HG02943 (cell line): ENCODE measurements at regions not wholly inside any gene's neighbourhood (a gene's known extent, or its start where the extent isn't known, plus 50 kb on each side); places are given as distances from the start of the nearest gene placed in this dataset.

Experiments
- ATAC-seq: cut with Tn5 transposase; IDR thresholded peaks from one replicate; pipeline ENCODE4 v1.9.1; 2021; ENCODE audit warnings: mild to moderate bottlenecking, low read depth, moderate library complexity; ENCODE audit not compliant: unreplicated experiment

DNA sequence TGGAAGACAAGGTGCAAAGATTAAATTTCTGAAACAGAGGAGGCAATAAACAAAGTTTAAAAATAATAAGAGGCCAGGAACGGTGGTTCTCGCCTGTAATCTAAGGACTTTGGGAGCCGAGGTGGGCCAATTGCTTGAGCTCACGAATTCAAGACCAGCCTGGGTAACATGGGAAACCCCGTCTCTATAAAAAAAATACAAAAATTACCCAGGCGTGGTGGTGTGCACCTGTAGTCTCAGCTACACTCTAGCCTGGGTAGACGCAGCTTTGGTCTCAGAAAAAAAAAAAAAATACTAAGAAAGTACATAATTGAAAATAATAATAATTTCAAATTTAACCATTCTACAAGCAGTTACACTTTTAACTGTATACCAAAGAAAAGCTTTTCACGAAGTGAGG, 744.6 kb upstream of the POU3F3 start:
- no peak for ATAC-seq

GRCh38 chr2:104118889-104119288, 735.0 kb upstream of the POU3F3 start:
- ATAC-seq = no peak

DNA sequence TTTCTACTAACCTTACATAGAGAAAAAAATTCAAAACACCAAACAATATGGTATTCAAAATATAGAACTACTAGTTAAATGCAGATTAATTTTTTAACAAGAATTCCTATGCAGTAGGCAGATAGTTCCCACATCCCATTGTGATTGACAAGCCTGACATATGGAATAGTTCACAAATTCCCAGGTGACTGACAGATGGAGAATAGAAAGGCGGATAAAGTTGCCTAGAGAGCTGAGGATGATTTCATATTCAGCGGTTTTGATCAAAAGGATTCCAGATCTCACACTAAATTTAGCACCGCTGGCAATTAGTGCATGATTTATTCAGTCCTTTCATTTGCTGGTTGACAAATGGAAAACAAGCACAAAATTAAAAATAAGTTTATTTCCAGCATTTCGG, 733.7 kb upstream of the POU3F3 start:
- ATAC-seq = no peak

GRCh38 chr2:104125096-104125495, 728.8 kb upstream of the POU3F3 start:
- ATAC-seq = no peak

- no peak for ATAC-seq
These were observed 726.7 kb upstream of the POU3F3 start for GRCh38 chr2:104127049-104127770.

DNA sequence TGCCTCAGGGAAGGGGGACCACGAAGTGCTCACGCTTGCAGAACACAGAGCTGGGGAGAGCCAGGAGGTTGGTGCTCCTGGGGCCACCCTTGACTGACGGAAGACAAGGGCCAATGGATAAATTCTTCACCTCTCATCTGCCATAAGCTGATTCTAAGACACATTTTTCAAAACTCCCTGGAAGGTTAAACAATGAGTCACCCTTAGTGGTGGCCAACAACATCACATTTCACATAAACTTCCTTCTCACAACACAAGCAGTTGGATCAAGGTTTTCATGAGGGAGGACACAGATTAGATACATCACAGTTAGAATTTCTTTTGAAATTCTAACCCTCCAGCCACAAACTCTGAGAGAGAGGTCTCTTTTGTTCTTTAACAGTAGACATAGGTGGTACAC, 713.6 kb upstream of the POU3F3 start:
- ATAC-seq = no peak

DNA sequence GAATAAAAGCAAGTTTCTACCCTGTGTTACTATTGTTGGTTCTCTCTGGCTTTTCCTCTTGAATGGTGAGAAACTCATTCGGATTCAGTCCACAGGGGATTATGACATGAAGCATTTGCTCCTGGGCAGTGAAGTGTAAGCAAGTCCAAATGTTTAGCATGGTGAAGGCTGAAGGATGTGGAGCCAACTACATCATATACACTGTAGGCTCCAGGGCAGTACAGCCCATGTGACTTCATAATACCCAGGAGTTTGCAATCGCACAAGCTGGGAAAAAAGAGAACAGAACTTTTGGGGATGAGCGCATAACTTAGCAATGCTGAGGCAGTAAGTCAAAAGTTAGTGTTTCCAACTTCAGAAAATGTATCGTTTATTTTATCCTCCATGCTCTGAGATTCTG, 695.7 kb upstream of the POU3F3 start:
- no peak for ATAC-seq

- no peak for ATAC-seq
These were observed 690.2 kb upstream of the POU3F3 start for GRCh38 chr2:104163611-104164130.

DNA sequence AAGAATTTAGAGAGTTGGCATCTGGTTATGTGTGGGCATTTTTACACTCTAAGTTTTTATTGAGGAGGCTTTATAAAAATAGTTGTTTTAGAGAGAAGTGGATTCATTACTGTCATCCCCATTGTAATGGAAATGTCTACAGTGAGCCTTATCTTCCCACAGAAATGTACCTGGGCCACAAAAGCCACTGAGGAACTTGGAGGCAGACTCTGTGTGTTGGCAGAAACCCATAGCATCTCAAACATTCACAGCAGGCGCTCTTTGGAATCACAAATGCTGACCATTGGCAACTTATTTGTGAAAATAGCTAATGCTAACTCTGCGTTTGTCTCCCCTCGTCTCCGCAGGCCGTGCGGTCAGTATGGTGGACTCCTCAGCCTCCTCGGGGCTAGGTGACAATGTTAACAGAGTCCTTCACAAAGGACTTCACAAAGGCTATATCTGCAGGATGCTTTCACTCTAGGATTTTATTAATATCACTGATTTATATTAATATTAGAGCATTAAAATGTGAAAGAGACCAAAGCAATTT, 689.1 kb upstream of the POU3F3 start:
- no peak for ATAC-seq

- no peak for ATAC-seq
These were observed 676.7 kb upstream of the POU3F3 start for GRCh38 chr2:104177179-104177578.

DNA sequence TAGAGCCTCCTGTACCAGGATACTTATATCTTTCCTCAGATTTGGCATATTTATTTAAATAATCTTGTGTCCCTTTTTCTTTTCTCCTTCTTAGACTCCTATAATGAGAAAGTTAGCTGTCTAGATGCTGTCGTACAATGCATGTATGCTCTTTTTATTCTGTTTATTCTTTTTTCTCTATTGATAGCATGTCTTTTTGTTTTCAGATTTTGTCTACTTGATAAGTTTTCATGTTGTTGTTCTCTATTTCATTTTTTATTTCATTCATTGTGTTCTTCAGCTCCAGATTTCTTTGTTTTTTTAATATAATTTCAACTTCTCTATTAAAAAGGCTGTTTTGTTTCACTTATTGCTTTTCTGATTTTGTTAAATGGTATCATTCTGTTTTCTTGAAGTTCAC, 674.3 kb upstream of the POU3F3 start:
- no peak for ATAC-seq

DNA sequence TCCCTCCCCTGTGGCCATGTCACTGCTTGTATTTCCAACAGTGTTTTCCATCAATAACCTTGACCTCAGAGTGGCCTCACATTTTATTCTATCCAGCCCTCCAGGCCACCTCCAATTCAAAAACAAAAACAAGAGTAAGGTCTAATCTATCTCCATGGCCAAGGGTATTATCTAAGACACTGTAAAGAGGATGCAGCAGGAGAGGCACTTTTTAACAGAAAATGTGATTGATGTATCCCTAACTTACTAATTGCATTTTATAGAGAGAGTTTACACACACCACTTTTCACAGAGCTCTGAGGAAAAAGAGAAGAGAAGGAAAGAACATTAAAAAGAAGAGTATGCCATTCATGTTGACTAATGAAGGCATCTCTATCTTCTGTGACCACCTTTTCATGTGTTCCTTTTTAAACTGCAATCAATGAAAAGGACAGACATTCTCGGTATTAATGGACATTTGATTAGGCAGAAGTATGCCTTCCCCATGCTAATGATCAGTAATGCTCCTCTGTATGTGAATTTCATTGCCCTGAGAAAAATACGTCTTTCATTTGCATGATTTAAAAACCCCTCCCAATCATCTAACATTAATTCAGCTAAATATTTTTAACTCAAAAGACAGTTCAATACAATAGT, 653.3 kb upstream of the POU3F3 start:
- ATAC-seq = no peak

GRCh38 chr2:104213758-104214157, 640.2 kb upstream of the POU3F3 start:
- no peak for ATAC-seq

DNA sequence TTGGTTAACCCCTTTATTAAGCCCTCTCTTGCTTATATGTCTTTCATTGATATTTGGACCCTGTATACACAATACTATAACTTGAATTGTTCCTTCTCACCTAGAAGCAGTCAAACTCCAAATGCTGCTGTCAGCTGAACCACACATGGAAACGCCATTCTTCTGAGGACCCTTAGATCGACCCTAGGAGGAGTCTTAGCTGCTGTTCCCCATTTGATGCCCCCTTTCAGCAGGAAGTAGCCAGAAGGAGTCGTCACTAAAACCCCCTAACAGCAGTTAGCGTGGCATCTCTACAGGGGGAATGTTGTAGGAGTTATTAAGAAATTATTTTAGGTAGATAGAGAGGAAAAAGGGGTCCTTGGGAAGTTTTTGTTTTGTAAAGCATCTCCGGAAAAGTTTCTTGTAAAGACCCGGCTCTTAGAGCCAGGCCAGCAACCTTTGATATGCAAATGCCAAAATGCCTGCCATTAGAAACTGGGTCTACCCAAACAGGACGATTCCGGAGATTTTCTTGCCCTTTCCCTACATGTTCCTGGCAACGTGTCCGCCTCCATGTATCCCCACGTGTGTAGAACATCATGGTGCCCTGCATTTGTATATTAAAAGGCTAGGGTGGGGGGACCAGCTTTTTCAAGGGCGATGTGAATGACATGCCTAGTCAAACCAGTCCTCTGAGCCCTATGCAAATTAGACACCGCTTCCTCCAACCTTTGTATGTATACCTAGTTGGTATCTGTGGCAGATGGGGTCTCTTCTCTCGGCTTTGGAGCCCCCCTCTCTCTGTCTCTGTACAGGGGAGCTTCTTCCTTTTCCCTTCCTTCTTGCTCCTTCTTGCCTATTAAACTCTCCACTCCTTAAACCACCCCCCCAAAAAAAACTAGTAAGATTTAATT, 638.4 kb upstream of the POU3F3 start:
- ATAC-seq = no peak

DNA sequence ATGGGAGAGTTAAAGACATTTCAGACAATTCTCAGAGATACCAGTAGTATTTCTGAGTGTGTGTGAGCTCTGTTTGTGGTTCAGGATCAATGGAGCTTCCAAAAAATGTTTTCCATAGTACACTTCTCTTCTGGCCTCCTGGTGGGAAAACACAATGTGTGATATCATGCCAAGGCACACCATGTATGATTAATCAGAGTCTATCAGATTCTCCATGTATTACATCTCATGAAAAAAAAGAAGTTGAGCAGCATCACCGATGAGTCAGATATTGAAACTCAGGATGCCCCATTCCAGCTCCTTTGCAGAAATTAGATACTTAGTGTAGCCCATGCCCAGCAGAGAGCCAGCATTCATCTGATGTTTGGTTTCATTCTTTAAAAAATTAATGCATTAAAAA, 620.3 kb upstream of the POU3F3 start:
- no peak for ATAC-seq

- ATAC-seq = no peak
These were observed 617.4 kb upstream of the POU3F3 start for GRCh38 chr2:104236491-104236890.

- ATAC-seq = no peak
These were observed 612.9 kb upstream of the POU3F3 start for GRCh38 chr2:104240984-104241383.

DNA sequence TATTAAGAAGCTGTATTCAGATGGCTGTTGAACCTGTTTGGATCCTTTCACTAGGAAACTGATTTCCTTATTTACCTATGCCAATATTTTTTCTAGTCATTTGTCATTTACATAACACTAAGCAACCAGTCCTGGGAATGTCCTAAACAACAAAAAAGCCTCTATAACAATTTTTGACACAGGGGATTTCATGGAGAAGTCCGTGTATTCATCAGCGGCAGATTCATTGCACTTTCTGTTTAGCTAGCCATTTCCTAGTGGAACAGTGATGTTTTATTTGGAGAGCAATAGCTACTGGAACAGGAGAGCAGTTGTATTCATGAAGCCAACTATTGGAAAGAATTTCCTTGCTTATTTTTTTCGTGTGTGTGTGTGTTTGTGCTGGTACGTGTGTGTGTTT, 604.3 kb upstream of the POU3F3 start:
- no peak for ATAC-seq

DNA sequence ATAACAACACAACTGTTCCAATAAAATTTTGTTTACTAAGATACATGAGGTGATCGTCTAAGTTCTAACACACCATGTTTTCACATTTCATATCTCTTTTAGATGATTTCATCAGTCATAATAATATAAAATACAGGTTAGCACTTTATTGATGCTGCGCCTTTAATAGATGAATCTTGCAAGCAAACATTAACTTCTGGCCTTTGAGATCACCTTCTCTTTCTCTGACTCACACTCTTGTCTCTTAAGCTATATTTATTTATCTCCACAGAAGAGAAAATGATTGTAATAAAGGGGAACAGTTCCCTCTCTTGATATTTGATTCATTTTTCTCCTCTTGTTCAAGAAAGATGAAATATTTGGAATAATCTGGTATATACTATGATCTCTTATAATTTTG, 603.3 kb upstream of the POU3F3 start:
- ATAC-seq = no peak

- no peak for ATAC-seq
These were observed 599.9 kb upstream of the POU3F3 start for GRCh38 chr2:104254017-104254416.

GRCh38 chr2:104262714-104263113, 591.2 kb upstream of the POU3F3 start:
- ATAC-seq = no peak
